HepG2 (cell line): ENCODE measurements at regions not wholly inside any gene's neighbourhood (a gene's known extent, or its start where the extent isn't known, plus 50 kb on each side); places are given as distances from the start of the nearest gene placed in this dataset.

Source experiments
- ZFX ChIP-seq: sonication (generic); formaldehyde crosslinking; IDR thresholded peaks from 2 replicates; pipeline ENCODE4 v1.4.0; 2020; ENCODE audit warnings: mild to moderate bottlenecking, low read depth, missing genetic modification reagents, moderate library complexity
- TF ChIP-seq, protein P1 (sequence below): IDR thresholded peaks from 2 replicates; pipeline ENCODE4 v1.6.1; 2012; ENCODE audit warnings: inconsistent platforms
- TF ChIP-seq, protein P2 (sequence below): sonication (generic); formaldehyde crosslinking; IDR thresholded peaks from 2 replicates; pipeline ENCODE4 v1.5.1; 2020; ENCODE audit warnings: mild to moderate bottlenecking, missing genetic modification reagents, moderate library complexity

DNA sequence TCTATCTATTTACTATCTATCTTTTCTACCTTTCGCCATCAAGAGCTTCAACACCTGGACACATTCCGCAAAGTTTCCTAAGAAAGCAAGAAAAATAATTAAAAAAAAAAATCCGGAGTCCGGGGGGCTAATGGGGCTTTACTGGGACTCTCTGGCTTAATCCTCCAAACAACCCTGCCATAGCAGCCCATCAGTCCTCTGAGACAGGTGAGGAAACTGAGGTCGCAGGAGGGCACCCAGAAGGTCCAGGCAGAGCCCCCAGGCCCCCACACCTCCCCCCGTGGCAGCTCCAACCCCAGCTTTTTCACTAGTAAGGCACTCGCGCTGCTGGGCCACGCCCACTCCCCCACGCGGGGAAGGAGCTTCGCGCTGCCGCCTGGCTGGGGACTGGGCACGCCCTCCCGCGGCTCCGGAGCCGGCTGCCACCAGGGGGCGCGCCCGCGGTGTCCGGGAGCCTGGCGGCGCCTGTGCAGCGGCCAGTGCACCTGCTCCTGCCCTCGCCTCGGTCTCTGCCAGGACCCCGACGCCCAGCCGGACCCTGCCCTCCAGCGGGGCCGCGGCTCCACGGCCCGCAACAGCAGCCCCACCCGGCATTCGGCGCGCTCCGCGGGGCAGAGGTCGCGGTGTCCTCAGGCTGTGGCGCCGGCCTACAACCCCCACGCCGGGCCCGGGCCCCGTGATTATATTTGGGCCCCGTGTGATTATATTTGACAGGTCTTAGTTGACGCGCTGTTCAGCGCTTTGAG lies 54.1 kb upstream of the SAMD11 start (continued):
- TF ChIP-seq ZFX, result peak; percentile 48
- TF ChIP-seq, protein P1, sequence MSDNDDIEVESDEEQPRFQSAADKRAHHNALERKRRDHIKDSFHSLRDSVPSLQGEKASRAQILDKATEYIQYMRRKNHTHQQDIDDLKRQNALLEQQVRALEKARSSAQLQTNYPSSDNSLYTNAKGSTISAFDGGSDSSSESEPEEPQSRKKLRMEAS, result peak; percentile 68
- TF ChIP-seq, protein P2, sequence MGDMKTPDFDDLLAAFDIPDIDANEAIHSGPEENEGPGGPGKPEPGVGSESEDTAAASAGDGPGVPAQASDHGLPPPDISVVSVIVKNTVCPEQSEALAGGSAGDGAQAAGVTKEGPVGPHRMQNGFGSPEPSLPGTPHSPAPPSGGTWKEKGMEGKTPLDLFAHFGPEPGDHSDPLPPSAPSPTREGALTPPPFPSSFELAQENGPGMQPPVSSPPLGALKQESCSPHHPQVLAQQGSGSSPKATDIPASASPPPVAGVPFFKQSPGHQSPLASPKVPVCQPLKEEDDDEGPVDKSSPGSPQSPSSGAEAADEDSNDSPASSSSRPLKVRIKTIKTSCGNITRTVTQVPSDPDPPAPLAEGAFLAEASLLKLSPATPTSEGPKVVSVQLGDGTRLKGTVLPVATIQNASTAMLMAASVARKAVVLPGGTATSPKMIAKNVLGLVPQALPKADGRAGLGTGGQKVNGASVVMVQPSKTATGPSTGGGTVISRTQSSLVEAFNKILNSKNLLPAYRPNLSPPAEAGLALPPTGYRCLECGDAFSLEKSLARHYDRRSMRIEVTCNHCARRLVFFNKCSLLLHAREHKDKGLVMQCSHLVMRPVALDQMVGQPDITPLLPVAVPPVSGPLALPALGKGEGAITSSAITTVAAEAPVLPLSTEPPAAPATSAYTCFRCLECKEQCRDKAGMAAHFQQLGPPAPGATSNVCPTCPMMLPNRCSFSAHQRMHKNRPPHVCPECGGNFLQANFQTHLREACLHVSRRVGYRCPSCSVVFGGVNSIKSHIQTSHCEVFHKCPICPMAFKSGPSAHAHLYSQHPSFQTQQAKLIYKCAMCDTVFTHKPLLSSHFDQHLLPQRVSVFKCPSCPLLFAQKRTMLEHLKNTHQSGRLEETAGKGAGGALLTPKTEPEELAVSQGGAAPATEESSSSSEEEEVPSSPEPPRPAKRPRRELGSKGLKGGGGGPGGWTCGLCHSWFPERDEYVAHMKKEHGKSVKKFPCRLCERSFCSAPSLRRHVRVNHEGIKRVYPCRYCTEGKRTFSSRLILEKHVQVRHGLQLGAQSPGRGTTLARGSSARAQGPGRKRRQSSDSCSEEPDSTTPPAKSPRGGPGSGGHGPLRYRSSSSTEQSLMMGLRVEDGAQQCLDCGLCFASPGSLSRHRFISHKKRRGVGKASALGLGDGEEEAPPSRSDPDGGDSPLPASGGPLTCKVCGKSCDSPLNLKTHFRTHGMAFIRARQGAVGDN (CRISPR knock-in tag), result peak; percentile 86
